ENCODE measurements at regions not wholly inside any gene's neighbourhood (a gene's known extent, or its start where the extent isn't known, plus 50 kb on each side); places are given as distances from the start of the nearest gene placed in this dataset.
"Not testable (repeated sequence)": the region's sequence is repeated elsewhere in the genome, so short reads cannot be mapped to it uniquely, and the experiment has no call there.

GRCh38 chr21:31450980-31451379 is 106.9 kb upstream of the TIAM1 start:
- no peak for DNase-seq

- no peak for DNase-seq
Measured at GRCh38 chr21:31449921-31450535, 106.0 kb upstream of the TIAM1 start.

GRCh38 chr21:31448496-31448895 is 104.4 kb upstream of the TIAM1 start:
- no peak for DNase-seq

GRCh38 chr21:31447505-31447904 is 103.4 kb upstream of the TIAM1 start:
- no peak for DNase-seq

GRCh38 chr21:31446226-31446855 is 102.3 kb upstream of the TIAM1 start:
- DNase-seq = no peak

GRCh38 chr21:31445137-31445536 is 101.1 kb upstream of the TIAM1 start:
- DNase-seq = no peak

- no peak for DNase-seq
Measured at GRCh38 chr21:31443736-31444521, 99.9 kb upstream of the TIAM1 start.

- DNase-seq = no peak
Measured at GRCh38 chr21:31442339-31442738, 98.3 kb upstream of the TIAM1 start.

- no peak for DNase-seq
Measured at GRCh38 chr21:31429506-31429905, 85.4 kb upstream of the TIAM1 start.

- no peak for DNase-seq
Measured at GRCh38 chr21:31426235-31426797, 82.3 kb upstream of the TIAM1 start.

GRCh38 chr21:31425138-31425537 is 81.1 kb upstream of the TIAM1 start:
- peak; percentile 20 for DNase-seq

- no peak for DNase-seq
Measured at GRCh38 chr21:31424058-31424457, 80.0 kb upstream of the TIAM1 start.

- DNase-seq = no peak
Measured at GRCh38 chr21:31420988-31421387, 76.9 kb upstream of the TIAM1 start.

GRCh38 chr21:31420354-31420753 is 76.3 kb upstream of the TIAM1 start:
- DNase-seq = no peak

- no peak for DNase-seq
Measured at GRCh38 chr21:31418377-31419001, 74.4 kb upstream of the TIAM1 start.

GRCh38 chr21:31417214-31417613 is 73.2 kb upstream of the TIAM1 start:
- not testable (repeated sequence) for DNase-seq

GRCh38 chr21:31416465-31416864 is 72.4 kb upstream of the TIAM1 start:
- DNase-seq = no peak

GRCh38 chr21:31414263-31415000 is 70.4 kb upstream of the TIAM1 start:
- no peak for DNase-seq

- no peak for DNase-seq
Measured at GRCh38 chr21:31413698-31414097, 69.6 kb upstream of the TIAM1 start.

GRCh38 chr21:31410499-31411131 is 66.6 kb upstream of the TIAM1 start:
- peak; percentile 37 for DNase-seq

- DNase-seq = no peak
Measured at GRCh38 chr21:31409831-31410487, 65.9 kb upstream of the TIAM1 start.

All from right kidney (tissue), 1 donor.